Heart left ventricle (tissue), 13 donors: ENCODE measurements at regions not wholly inside any gene's neighbourhood (a gene's known extent, or its start where the extent isn't known, plus 50 kb on each side); places are given as distances from the start of the nearest gene placed in this dataset.

Source experiments
- CTCF ChIP-seq, 12 donors: fragments of 200-600 bp; sonication (generic) in 4 of 12; IDR thresholded peaks; one replicate each; pipeline versions ENCODE4 v1.5.0 to v1.8.0; 2018 to 2022; ENCODE audit warnings: antibody characterized with exemption in 12 of 12, mild to moderate bottlenecking in 5 of 12
- POLR2A ChIP-seq, 2 donors: fragments of 450-650 bp; IDR thresholded peaks; one replicate each; pipeline ENCODE4 v1.6.1; 2017; ENCODE audit warnings: antibody characterized with exemption in 2 of 2, mild to moderate bottlenecking in 2 of 2, moderate library complexity in 2 of 2
- donor health status: ischemic (EF 13 %, LVEDD 7.1; RV severe dilation, severe dysfunction).
- donor health status: DM: no; HTN: yes; CAD: no.
- donor health status: DM: no; HTN: no; CAD: no.
- donor health status: ischemic (EF 25% LVEDD 6.9; RV normal size, moderate dysfunction).
- donor health status: ischemic (EF 25% LVEDD 5.7; RV mildly dilated, moderate dysfunction).
- donor health status: ischemic (EF 35%, LVEDD 5.7; RV mildly dilated, moderate dysfunction).
- donor health status: nonischemic (EF 11% LVEDD 7.7; RV severe dilation, severe dysfunction).
- donor health status: DM: yes; HTN: yes; CAD: no.
- donor health status: PGD.
- donor health status: ischemic (EF 29% LVEDD 5.4; RV normal size, mild dysfunction).
- donor health status: nonischemic (EF 23%, LVEDD 6.1; RV moderate dilation, normal function).

GRCh38 chr5:176713409-176713808 lies 66.1 kb downstream of the TSPAN17 start:
- TF ChIP-seq CTCF (IDR thresholded peaks at IDR 0.05): no peak
- no peak for TF ChIP-seq POLR2A (IDR thresholded peaks at IDR 0.05)
